ENCODE measurements at regions not wholly inside any gene's neighbourhood (a gene's known extent, or its start where the extent isn't known, plus 50 kb on each side); places are given as distances from the start of the nearest gene placed in this dataset.

GRCh38 chr13:31032528-31033113 is 100.2 kb downstream of the TEX26 start:
- H3K4me3 Mint-ChIP-seq = no peak overlapping the region
- DNase-seq = no peak
- Histone ChIP-seq H3K36me3 (ENCODE audit: insufficient read depth, low read length) (no peaks in the 10 kb centered on the region), H3K9me3 (ENCODE audit: control insufficient read depth in 1 of 2, insufficient read depth in 1 of 2, low read length in 2 of 2) (no peaks in the 10 kb centered on the region), H3K4me3 (ENCODE audit: low read length) (no peak overlapping the region), H3K27ac (ENCODE audit: low read depth in 1 of 2, low read length in 2 of 2) (no peak overlapping the region), H3K27me3 (ENCODE audit: control insufficient read depth in 1 of 2, insufficient read depth in 2 of 2, low read length in 2 of 2) (peaks cover 0 to 4% of the 10 kb centered on the region in 2 experiments), H3K4me1 (ENCODE audit: insufficient read depth, low read length) (no peaks in the 10 kb centered on the region)
- ChIA-PET CTCF (no interaction called here), POLR2A (no interaction called here)
- no peak for ATAC-seq (ENCODE audit: poor library complexity)
- H3K27ac Mint-ChIP-seq = no peak overlapping the region
- H3K4me1 Mint-ChIP-seq (ENCODE audit: low read depth) = peaks cover 3% of the 10 kb centered on the region
- H3K36me3 Mint-ChIP-seq (ENCODE audit: low read depth) = no peaks in the 10 kb centered on the region
- intact Hi-C loops (cut with DNase I, micrococcal nuclease) = no loop called here
- H3K9me3 Mint-ChIP-seq = no peaks in the 10 kb centered on the region
- TF ChIP-seq CTCF (IDR thresholded peaks at IDR 0.05) = no peak
- H3K27me3 Mint-ChIP-seq = no peaks in the 10 kb centered on the region

DNA sequence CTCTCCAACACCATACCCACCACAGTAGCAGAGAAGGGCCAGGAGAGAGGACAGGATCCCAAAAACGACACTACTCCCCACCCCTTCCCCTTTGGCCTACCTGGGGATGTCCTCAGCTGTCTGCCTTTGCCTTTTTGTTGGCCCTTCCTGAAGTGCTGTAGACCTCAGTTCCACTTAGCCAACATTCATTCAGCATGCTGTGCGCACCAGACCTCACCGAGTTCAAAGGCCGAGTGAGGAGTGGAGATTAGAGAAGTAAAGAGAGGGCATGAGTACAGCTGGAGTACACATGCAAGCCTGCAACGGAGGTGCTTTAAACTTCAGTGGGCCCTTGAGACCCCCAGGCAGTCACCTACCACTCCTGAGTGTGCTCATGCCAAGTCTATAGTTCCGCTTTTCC is 99.0 kb downstream of the TEX26 start:
- Mint-ChIP-seq H3K27ac (no peak overlapping the region), H3K4me1 (ENCODE audit: low read depth) (no peaks in the 10 kb centered on the region), H3K27me3 (no peaks in the 10 kb centered on the region), H3K4me3 (no peak overlapping the region), H3K36me3 (ENCODE audit: low read depth) (no peaks in the 10 kb centered on the region), H3K9me3 (no peaks in the 10 kb centered on the region)
- no peaks in the 10 kb centered on the region for H3K36me3 ChIP-seq (ENCODE audit: insufficient read depth, low read length)
- CTCF ChIA-PET = interaction anchor here (1.6 kb wide), 1 partner anchor 13 kb away, joined by 4 read pairs; no protein-coding TSS in a partner anchor
- ATAC-seq (ENCODE audit: poor library complexity) (no peak), DNase-seq (no peak)
- POLR2A ChIA-PET = no interaction called here
- H3K27me3 ChIP-seq (ENCODE audit: control insufficient read depth in 1 of 2, insufficient read depth in 2 of 2, low read length in 2 of 2) = peaks cover 0 to 8% of the 10 kb centered on the region in 2 experiments
- no peaks in the 10 kb centered on the region for H3K9me3 ChIP-seq (ENCODE audit: control insufficient read depth in 1 of 2, insufficient read depth in 1 of 2, low read length in 2 of 2)
- no peak overlapping the region for H3K4me3 ChIP-seq (ENCODE audit: low read length)
- H3K4me1 ChIP-seq (ENCODE audit: insufficient read depth, low read length) = no peaks in the 10 kb centered on the region
- no peak for TF ChIP-seq CTCF (IDR thresholded peaks at IDR 0.05)
- H3K27ac ChIP-seq (ENCODE audit: low read depth in 1 of 2, low read length in 2 of 2) = no peak overlapping the region
- intact Hi-C loops (cut with DNase I, micrococcal nuclease) = no loop called here

DNA sequence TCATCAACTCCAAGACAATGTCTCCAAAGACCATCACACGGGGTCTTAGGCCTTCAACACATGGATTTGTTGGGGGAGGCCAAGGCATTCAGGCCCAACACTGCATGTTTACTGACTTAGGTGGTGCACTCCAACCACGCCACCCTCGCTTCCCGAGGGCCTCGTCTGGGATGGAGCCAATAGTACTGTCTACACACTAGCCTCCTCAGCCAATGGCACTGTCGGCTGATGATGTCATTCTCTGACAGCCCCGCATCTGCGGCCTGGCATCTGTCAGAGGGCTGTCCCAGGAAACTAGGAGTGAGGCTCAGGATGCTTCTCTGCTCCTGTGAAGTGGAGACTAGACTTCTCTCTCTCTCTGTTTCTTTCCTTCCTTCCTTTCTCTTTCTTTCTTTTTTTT is 96.6 kb downstream of the TEX26 start:
- H3K27ac Mint-ChIP-seq = no peak overlapping the region
- Histone ChIP-seq H3K4me3 (ENCODE audit: low read length) (no peak overlapping the region), H3K27me3 (ENCODE audit: control insufficient read depth in 1 of 2, insufficient read depth in 2 of 2, low read length in 2 of 2) (peaks cover 0 to 8% of the 10 kb centered on the region in 2 experiments), H3K36me3 (ENCODE audit: insufficient read depth, low read length) (no peaks in the 10 kb centered on the region), H3K27ac (ENCODE audit: low read depth in 1 of 2, low read length in 2 of 2) (no peak overlapping the region), H3K4me1 (ENCODE audit: insufficient read depth, low read length) (no peaks in the 10 kb centered on the region), H3K9me3 (ENCODE audit: control insufficient read depth in 1 of 2, insufficient read depth in 1 of 2, low read length in 2 of 2) (no peaks in the 10 kb centered on the region)
- H3K4me1 Mint-ChIP-seq (ENCODE audit: low read depth) = no peaks in the 10 kb centered on the region
- ChIA-PET CTCF (no interaction called here), POLR2A (no interaction called here)
- intact Hi-C loops (cut with DNase I, micrococcal nuclease) = no loop called here
- H3K36me3 Mint-ChIP-seq (ENCODE audit: low read depth) = no peaks in the 10 kb centered on the region
- ATAC-seq (ENCODE audit: poor library complexity) (no peak), DNase-seq (no peak)
- TF ChIP-seq CTCF (IDR thresholded peaks at IDR 0.05) = no peak
- no peaks in the 10 kb centered on the region for H3K9me3 Mint-ChIP-seq
- no peak overlapping the region for H3K4me3 Mint-ChIP-seq
- H3K27me3 Mint-ChIP-seq = no peaks in the 10 kb centered on the region

Data from CD4-positive, alpha-beta T cell (primary cell).